ENCODE measurements at regions not wholly inside any gene's neighbourhood (a gene's known extent, or its start where the extent isn't known, plus 50 kb on each side); places are given as distances from the start of the nearest gene placed in this dataset.
"Not testable (repeated sequence)": the region's sequence is repeated elsewhere in the genome, so short reads cannot be mapped to it uniquely, and the experiment has no call there.

GRCh38 chr22:48410536-48410935, 1417.1 kb downstream of the BRD1 start:
- Mint-ChIP-seq H3K4me1 (no peaks in the 10 kb centered on the region), H3K27ac (no peak overlapping the region), H3K36me3 (no peaks in the 10 kb centered on the region), H3K9me3 (peaks cover 10 to 13% of the 10 kb centered on the region in 2 donors), H3K27me3 (peaks cover 23 to 42% of the 10 kb centered on the region in 2 donors), H3K4me3 (no peak overlapping the region)
- ATAC-seq (replicated peaks) = no peak
- DNase-seq = no peak

GRCh38 chr22:48407256-48407955, 1420.3 kb downstream of the BRD1 start:
- DNase-seq = no peak
- ATAC-seq (replicated peaks) = no peak
- Mint-ChIP-seq H3K27ac (no peak overlapping the region), H3K9me3 (peaks cover 10 to 13% of the 10 kb centered on the region in 2 donors), H3K4me3 (no peak overlapping the region), H3K4me1 (no peaks in the 10 kb centered on the region), H3K27me3 (peaks cover 19 to 43% of the 10 kb centered on the region in 2 donors), H3K36me3 (no peaks in the 10 kb centered on the region)

GRCh38 chr22:48406161-48406560, 1421.5 kb downstream of the BRD1 start:
- peaks cover 16 to 36% of the 10 kb centered on the region in 2 donors for H3K27me3 Mint-ChIP-seq
- DNase-seq = no peak
- no peaks in the 10 kb centered on the region for H3K4me1 Mint-ChIP-seq
- H3K36me3 Mint-ChIP-seq = no peaks in the 10 kb centered on the region
- no peak overlapping the region for H3K4me3 Mint-ChIP-seq
- H3K9me3 Mint-ChIP-seq = peaks cover 10 to 13% of the 10 kb centered on the region in 2 donors
- no peak overlapping the region for H3K27ac Mint-ChIP-seq
- ATAC-seq (replicated peaks) = no peak

GRCh38 chr22:48405741-48406140, 1421.9 kb downstream of the BRD1 start:
- ATAC-seq (replicated peaks) (no peak), DNase-seq (no peak)
- Mint-ChIP-seq H3K9me3 (peaks cover 10 to 13% of the 10 kb centered on the region in 2 donors), H3K27ac (no peak overlapping the region), H3K36me3 (no peaks in the 10 kb centered on the region), H3K27me3 (peaks cover 14 to 32% of the 10 kb centered on the region in 2 donors), H3K4me3 (no peak overlapping the region), H3K4me1 (no peaks in the 10 kb centered on the region)

GRCh38 chr22:48404801-48405447, 1422.7 kb downstream of the BRD1 start:
- H3K9me3 Mint-ChIP-seq = peaks cover 10 to 13% of the 10 kb centered on the region in 2 donors
- H3K27ac Mint-ChIP-seq = no peak overlapping the region
- ATAC-seq (replicated peaks) = no peak
- H3K36me3 Mint-ChIP-seq = no peaks in the 10 kb centered on the region
- peaks cover 14 to 28% of the 10 kb centered on the region in 2 donors for H3K27me3 Mint-ChIP-seq
- no peak overlapping the region for H3K4me3 Mint-ChIP-seq
- H3K4me1 Mint-ChIP-seq = no peaks in the 10 kb centered on the region
- DNase-seq = no peak

GRCh38 chr22:48403521-48404403, 1423.9 kb downstream of the BRD1 start:
- DNase-seq = no peak
- no peak for ATAC-seq (replicated peaks)
- no peak overlapping the region for H3K27ac Mint-ChIP-seq
- no peaks in the 10 kb centered on the region for H3K36me3 Mint-ChIP-seq
- H3K9me3 Mint-ChIP-seq = peaks cover 10 to 11% of the 10 kb centered on the region in 2 donors
- H3K4me1 Mint-ChIP-seq = no peaks in the 10 kb centered on the region
- H3K27me3 Mint-ChIP-seq = peaks cover 22 to 30% of the 10 kb centered on the region in 2 donors
- no peak overlapping the region for H3K4me3 Mint-ChIP-seq

GRCh38 chr22:48402591-48403031, 1425.1 kb downstream of the BRD1 start:
- no peak overlapping the region for H3K27ac Mint-ChIP-seq
- peaks cover 33 to 38% of the 10 kb centered on the region in 2 donors for H3K27me3 Mint-ChIP-seq
- no peak for ATAC-seq (replicated peaks)

GRCh38 chr22:48401523-48401922, 1426.2 kb downstream of the BRD1 start:
- not testable (repeated sequence) for H3K27ac Mint-ChIP-seq; H3K36me3 Mint-ChIP-seq; H3K4me1 Mint-ChIP-seq; DNase-seq; H3K9me3 Mint-ChIP-seq; ATAC-seq (replicated peaks); H3K4me3 Mint-ChIP-seq
- peaks cover 34 to 36% of the 10 kb centered on the region in 2 donors for H3K27me3 Mint-ChIP-seq

More at GRCh38 chr22:48402591-48403031, 1425.1 kb downstream of the BRD1 start:
- Mint-ChIP-seq H3K36me3 (no peaks in the 10 kb centered on the region), H3K4me3 (no peak overlapping the region), H3K9me3 (peaks cover 2 to 3% of the 10 kb centered on the region in 2 donors), H3K4me1 (no peaks in the 10 kb centered on the region)
- no peak for DNase-seq

- DNase-seq (no peak), ATAC-seq (replicated peaks) (no peak)
- Mint-ChIP-seq H3K27ac (no peak overlapping the region), H3K27me3 (peaks cover 29 to 32% of the 10 kb centered on the region in 2 donors), H3K4me1 (no peaks in the 10 kb centered on the region), H3K9me3 (no peaks in the 10 kb centered on the region), H3K4me3 (no peak overlapping the region), H3K36me3 (no peaks in the 10 kb centered on the region)
These were observed 1429.3 kb downstream of the BRD1 start for GRCh38 chr22:48398181-48398905.

GRCh38 chr22:48397531-48398180, 1430.0 kb downstream of the BRD1 start:
- no peak for DNase-seq
- Mint-ChIP-seq H3K9me3 (no peaks in the 10 kb centered on the region), H3K4me1 (no peaks in the 10 kb centered on the region), H3K27ac (no peak overlapping the region), H3K36me3 (no peaks in the 10 kb centered on the region), H3K27me3 (peaks cover 29 to 31% of the 10 kb centered on the region in 2 donors), H3K4me3 (no peak overlapping the region)
- no peak for ATAC-seq (replicated peaks)

GRCh38 chr22:48396785-48397530, 1430.7 kb downstream of the BRD1 start:
- H3K9me3 Mint-ChIP-seq = no peaks in the 10 kb centered on the region
- H3K4me3 Mint-ChIP-seq = no peak overlapping the region
- DNase-seq (no peak), ATAC-seq (replicated peaks) (no peak)
- H3K27ac Mint-ChIP-seq = no peak overlapping the region
- H3K36me3 Mint-ChIP-seq = no peaks in the 10 kb centered on the region
- H3K27me3 Mint-ChIP-seq = peaks cover 34 to 36% of the 10 kb centered on the region in 2 donors
- no peaks in the 10 kb centered on the region for H3K4me1 Mint-ChIP-seq

- DNase-seq (no peak), ATAC-seq (replicated peaks) (no peak)
- Mint-ChIP-seq H3K9me3 (no peaks in the 10 kb centered on the region), H3K36me3 (no peaks in the 10 kb centered on the region), H3K27ac (no peak overlapping the region), H3K27me3 (peaks cover 32 to 42% of the 10 kb centered on the region in 2 donors), H3K4me1 (no peaks in the 10 kb centered on the region), H3K4me3 (no peak overlapping the region)
These were observed 1431.4 kb downstream of the BRD1 start for GRCh38 chr22:48396091-48396784.
